GM20431 (cell line): ENCODE measurements at regions not wholly inside any gene's neighbourhood (a gene's known extent, or its start where the extent isn't known, plus 50 kb on each side); places are given as distances from the start of the nearest gene placed in this dataset.

Source experiments
- in situ Hi-C: fragments of 300-500 bp; cut with MseI, MboI; formaldehyde crosslinking; loops from one replicate; pipeline ENCODE4 v1.15.0; 2020; ENCODE audit warnings: low sequenced_read_pairs; ENCODE audit not compliant: unreplicated experiment

DNA sequence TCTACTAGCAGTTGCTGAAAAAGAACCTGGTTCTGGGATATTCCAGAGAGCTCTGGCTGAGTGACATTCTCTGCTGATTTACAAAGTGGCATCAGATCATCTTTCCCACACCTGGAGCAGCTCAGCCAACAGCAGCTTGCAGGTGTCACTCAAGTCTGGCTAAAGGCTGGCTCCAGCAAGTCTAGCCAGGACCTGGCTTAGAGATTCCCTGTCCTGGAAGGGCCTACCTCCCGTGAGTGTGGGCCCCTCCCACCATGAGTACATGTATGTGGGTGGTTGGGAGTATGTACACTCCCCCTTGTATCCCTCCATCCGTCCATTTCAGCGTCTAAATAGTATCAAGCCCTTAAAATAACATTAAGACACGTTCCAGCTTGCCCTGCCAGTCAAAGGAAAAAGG lies 539.3 kb upstream of the ID4 start:
- in situ Hi-C loops: no loop called here

DNA sequence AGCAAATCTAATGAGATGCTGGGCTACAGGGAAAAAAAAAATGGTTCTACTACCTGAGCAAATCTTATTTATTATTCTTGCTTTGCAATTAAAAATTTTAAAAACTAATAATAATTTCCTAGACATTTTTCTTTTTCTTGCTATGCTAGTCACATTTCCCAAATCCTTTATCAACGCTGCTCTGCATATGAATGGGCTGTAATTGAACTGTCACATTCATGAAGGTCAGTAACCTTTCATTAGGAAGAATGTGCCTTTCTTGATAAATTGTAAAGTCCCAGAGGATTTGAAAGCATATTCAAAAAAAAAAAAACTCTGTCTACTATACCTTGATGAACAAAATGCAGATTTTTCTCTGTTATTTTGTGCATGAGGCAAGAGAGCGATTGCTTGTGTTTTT lies 538.7 kb upstream of the ID4 start:
- in situ Hi-C loops: no loop called here

DNA sequence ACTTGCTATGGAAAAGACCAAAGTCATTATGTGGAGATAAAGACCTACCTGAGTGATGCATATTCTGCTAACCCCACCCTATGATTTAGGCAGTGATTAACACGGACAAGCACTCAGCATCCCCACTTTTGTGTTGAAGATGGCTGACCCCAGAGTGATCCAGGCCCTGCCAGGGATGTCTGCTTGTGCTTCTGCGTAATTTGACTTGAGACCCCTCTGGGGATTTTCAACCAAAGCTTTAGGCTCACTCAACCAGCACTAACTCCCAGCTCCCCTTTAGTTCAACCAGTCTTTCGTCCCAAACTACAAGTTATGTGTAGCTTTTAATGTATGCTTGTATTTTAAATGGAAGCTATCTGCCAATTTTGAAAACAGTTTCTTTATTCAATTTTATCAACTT lies 538.0 kb upstream of the ID4 start:
- in situ Hi-C loops: no loop called here

DNA sequence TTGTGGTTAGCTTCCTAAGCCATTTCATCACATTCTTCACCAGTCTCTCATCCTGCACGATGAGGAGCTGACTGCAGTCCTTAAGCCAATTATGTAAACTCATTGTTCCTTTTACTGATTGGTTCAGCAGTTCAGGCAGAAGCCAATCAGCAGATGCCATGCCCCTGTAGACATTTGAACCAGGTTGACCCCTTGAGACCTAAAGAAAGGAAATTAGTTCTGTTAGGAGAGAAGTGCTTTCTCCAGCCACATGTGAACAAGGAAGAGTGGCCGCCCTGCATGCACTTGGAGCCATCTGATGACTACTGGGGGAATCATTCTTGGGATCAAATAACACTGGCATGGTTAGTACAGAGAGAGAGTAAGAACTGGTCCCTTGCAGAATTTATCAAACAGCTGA lies 535.2 kb upstream of the ID4 start:
- in situ Hi-C loops: no loop called here

DNA sequence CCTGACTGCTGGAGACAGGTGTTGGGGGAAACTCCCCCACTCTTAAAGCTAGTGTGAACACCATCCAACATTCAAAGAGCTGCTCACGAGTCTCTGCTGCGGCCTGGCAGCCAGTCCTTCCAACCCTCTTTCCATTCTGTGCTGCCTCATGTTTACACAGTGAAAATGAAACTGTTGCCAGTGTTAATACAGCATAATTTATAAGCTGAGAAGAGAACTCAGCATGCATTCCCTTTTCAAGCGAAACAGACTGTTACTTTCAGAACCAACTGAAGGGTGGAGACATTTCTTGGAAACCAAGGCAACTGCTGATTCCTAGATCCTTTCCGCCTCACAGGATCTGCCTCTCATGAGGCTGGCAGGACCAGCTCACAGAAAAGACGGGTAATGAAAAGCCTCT lies 533.8 kb upstream of the ID4 start:
- in situ Hi-C loops: no loop called here

DNA sequence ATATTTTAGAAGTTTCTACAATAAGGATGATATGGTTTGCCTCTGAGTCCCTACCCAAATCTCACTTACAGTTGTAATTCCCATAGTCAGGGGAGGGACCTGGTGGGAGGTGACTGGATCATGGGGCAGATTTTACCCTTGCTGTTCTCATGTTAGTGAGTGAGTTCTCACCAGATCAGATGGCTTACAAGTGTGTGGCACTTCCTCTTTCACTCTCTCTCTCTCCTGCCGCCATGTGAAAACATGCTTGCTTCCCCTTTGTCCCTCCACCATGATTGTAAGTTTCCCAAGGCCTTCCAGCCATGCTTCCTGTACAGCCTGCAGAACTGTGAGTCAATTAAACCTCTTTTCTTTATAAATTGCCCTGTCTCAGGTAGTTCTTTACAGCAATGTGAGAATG lies 527.5 kb upstream of the ID4 start:
- in situ Hi-C loops: no loop called here

DNA sequence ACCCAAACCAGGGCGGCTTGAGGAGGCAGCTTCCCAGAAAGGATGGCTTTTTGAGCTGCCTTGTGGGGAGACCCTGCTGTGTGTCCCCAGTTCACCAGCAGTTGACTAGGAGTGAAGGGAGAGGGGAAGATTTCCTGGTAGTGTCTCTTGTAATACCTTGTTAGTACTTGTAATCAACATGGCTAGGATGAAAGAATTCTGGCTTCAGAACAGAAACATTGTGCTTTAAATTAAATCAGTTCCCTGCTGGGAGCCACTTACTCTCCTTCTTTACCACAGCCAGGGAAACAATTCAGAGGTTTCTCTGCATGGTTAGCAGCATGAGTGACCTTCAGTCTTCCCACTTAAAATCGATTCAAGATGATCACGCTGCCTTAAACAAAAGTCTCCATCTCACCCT lies 525.4 kb upstream of the ID4 start:
- in situ Hi-C loops: no loop called here

DNA sequence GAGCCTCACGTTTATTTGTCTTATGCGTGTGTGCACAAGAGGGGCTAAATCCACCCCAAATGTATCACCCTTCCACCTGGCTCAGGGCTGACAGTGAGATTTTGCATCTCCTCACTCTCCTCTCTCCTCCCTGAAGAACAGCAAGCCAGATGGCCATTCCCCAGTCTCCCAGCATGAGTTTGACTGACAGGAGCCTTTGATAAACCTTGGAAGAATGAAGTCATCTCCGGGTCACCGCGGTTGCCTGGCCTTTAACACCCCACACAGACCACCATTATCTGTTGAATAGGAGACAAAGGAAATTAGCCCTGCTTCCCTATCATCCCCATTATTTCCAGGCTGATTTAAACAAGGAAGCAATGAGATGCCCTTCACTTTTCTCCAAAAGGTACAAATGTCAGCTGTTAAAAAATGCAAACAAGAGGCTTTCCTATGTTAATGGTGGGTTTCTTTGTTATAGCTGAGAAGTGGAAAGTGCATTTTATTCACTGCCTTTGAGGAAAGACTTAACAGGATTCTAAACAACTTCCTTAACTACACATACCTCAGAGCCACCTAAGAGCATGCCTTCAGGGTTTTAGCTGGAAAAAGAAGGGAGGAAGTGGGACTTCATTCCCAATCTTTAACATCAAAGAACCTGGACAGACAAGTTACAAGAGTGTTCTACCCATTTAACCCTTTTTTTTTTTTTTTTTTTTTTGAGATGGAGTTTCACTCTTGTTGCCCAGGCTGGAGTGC lies 524.8 kb upstream of the ID4 start:
- in situ Hi-C loops: no loop called here

DNA sequence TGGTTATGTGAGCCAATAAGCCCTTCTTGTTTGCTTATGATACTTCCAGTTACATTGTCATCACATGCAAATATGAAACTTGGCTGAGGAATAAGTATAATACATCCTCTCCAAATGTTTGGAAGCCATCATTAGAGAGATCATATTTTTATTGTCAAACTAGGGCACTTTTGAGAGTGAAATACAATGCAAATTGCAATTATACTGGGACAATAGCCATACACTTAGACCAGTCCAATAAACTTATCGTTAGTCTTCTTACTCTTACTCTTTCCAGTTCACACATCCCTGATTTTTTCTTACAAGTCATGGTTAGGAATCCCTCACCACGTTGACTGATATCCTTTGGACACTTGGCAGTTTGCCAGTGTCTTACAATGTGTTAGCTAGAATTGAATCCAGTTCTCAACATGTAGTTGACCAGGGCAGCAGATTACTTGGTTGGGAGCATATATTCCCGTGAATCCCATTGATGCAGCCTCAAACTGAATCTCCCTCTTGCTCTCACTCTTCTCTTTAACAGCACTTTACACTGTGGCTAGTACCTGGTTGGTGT lies 519.7 kb upstream of the ID4 start:
- in situ Hi-C loops: no loop called here

DNA sequence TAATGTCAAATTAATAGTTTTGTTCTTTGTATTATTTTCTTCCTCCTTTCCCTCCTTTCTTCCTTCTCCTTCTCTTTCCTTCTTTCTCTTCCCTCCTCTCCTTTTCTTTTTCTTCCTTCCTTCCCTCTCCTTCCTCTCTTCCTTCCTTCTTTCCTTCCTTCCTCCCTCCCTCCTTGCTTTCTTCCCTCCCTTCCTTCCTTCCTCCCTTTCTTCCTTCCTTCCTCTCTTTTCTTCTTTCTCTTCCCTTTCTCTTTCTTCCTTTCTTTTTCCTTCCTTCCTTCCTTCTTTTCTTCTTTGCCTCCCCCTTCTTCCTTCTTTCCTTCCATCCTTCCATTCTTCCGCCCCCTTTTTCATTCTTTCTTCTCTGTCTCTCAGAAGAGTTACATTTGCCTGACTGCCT lies 518.2 kb upstream of the ID4 start:
- in situ Hi-C loops: no loop called here

DNA sequence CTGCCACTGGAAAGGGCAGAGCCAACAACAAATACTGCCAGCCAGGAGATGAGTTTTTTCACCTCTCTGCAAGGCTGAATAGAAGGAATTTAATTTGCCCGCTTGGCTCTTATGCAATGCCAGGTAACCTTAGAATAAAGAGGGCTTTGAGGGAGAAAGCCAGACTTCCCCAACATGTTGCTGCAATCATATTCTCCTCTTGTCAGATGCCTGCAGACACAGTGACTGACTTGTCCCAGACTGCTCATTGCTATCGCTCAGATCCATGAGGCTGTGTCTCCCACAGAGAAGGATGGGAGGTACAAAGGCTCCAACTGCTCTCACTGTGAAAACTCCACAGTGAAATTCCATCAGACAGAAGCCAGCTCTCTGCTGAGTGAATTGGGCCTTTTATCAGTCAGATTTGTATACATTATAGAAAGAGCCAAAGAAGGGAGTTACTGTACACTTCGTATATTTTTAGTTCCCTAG lies 517.0 kb upstream of the ID4 start:
- in situ Hi-C loops: no loop called here

DNA sequence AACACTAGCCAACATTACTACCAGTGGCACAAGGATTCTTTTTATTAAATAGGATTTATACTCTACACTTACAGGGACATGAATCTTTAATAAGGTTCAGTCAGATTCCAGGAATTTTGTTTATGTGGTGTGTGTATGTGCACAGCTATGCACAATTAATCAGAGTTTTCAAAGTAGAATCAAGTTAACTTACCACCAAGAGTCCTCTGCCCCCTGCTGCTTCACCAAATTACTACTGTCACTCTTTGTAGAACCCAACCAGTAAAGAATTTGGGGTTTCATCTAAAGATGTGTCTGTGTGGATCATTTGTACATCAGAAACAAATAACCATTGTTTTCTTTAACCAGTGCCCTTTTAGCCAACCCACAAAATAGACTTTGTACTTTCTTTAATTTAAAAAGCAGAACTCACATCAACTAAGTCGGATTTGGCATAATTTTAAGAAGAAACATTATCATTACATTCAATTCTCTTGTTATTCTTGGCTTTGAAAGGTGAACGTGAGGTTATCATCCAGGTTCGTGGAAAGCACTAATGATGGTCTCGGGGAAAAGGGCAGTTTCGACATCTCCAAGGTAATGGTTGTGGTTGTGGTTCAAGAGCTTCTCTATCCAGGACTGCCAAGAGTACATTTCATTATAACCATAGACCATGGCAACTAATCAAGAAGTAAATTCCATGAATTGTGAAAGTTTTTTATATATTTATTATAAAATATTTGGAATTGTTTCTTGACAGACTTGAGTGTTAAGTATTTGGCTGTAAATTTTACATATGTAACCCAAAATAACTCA lies 514.3 kb upstream of the ID4 start:
- in situ Hi-C loops: no loop called here

DNA sequence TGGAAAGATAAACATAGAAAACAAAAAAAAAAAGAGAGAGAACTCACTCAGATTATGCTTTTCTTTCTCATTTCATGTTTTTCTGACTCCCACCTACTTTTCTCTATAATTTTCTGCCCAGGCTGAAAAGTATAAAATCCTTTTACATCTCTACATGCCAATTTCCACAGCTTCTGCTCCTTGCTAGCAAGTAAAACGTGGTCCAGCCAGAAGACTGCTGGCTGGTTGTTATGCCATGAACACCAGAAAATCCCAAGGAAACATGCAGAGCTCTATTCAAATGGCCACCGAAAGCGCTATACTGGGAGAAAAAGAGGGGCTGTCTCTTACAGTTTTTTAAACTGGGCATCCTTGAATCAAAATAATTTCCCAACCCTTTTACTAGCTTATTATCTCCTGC lies 512.8 kb upstream of the ID4 start:
- in situ Hi-C loops: no loop called here

DNA sequence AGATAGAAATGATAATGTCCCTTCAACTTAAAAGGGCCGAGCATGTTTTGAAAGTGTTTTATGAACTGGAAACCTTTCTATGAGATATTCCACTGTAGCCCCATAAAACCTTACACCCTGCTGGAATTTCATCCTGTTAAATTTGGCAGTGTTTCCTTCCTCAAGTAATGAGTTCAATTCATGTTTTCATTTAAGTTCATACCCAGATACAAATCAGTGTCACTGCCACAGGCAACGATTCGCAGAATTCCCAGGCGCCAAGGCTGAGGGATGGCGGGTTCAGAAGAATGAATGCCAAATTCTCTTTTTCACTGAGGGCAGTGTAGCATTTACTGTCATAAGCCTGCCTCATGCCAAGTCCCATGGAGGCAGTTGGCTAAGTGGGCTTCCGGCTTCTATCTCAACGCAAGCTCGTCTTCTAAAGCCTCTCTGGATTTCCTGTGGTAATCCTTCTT lies 511.8 kb upstream of the ID4 start:
- in situ Hi-C loops: no loop called here

DNA sequence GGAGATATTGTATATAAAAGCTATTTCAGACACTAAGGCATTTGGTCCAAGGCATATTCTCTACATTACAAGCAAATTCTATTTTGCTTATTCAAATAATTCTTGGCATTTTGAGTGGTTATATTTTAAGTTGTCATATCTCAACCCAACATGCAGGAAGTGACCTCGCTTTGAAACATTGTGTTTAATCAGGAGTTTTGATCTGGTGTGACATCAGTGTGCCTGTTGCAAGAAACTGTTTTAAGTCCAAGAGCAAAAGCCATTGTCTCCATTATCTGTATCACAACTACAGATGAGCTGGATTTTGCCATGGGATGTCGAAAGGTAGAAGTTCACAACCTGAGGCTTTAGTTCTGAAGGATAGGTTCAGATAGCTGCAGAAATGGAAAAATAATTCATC lies 509.9 kb upstream of the ID4 start:
- in situ Hi-C loops: no loop called here

DNA sequence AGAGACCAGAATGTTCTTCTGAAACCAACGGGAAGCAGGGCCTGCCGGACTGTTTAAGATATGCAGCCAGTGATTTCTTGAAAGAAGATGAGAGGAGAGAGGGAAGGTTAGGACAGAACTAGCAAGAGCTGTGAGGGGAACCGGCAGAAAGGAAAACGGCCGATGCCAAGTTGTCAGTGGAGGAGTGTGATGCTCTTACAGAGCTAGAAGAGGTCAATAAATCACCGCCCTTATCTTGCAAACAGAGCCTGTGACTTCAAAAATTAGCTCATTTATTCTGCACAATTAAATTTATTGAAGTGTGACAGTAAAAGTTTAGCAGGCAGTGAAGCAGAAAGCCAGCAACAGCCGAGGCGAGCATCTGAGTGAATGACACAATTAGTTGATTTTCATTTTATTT lies 509.5 kb upstream of the ID4 start:
- in situ Hi-C loops: no loop called here

DNA sequence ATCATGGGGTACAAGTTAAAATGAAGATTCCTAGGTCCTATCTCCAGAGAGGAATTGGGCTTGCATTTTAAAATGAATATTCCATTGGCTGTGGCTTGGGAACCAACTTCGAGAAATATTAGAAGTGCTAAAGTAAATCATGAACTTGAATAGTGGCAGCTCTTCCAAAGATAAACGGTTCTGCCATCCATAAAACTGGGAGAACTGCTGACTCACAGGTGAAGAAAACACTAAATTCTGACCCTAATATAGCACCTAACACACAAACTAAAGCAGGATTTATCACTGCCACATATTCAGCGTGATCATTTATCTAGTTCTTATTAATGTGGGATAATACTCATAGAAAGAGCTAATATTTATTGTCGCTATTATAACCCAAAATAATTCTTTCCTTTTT lies 508.1 kb upstream of the ID4 start:
- in situ Hi-C loops: no loop called here

DNA sequence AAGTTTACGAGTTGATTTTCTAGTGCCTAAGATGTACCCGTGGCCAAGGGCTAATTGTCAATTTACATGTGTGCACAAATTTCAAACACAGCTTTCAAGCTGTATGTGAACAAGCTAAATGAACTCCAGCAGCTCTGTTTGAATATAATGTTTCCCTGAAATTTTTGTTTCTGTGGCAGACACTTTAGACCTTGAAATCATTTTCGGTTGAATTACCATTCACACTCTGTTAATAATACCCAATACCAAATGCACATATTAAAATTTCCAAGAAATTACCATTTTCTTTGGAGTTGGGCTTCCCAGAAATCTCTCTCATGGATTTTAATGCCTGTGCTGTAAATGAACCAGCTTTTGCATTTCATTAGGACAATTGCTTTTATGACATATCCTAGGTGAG lies 506.1 kb upstream of the ID4 start:
- in situ Hi-C loops: no loop called here

DNA sequence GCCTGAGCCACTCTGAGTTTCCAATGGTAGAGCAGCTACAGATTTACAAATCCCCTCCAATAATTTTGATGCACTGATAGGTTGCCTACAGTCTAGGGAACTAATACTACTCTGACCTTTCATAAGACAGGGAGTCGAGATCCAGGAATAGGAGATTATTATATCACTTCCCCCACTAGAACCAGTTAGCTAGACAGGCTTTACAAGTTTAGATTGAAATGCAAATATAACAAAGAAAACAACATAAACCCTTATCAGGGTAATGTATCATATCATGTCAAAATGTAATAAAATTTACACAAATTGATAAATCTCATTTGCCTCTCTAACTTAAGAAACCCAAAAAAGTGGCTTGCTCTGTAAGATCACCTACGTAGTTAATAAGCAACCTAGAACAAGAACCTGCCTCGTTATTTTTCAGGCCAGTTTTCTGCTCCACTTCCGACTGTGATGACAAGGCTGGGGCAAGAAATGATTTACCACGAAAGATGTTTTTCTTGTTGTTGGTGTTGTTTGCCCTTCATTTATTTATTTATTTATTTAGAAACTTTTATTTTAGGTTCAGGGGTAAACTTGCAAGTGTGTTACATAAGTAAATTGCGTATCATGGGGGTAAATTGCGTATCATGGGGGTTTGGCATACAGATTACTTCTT lies 504.2 kb upstream of the ID4 start:
- in situ Hi-C loops: no loop called here

DNA sequence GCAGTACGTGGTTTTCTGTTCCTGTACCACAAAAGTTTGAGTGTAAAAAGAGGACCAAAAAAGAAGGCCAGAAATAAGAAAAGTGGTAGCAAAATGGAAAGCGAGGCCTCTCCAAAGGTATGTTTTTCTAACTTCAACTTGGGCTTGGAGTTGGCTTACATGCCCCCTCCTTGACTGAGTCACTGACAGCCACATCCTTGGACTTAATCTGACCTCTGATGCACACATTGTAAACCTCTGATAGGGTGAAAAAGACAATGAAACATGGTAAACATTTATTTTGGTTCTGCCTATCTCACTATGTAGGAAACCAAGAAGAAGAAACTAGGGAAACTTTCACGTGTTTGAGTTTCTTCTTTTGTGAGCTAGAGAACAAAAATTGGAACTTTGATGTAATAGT lies 503.2 kb upstream of the ID4 start:
- in situ Hi-C loops: no loop called here

DNA sequence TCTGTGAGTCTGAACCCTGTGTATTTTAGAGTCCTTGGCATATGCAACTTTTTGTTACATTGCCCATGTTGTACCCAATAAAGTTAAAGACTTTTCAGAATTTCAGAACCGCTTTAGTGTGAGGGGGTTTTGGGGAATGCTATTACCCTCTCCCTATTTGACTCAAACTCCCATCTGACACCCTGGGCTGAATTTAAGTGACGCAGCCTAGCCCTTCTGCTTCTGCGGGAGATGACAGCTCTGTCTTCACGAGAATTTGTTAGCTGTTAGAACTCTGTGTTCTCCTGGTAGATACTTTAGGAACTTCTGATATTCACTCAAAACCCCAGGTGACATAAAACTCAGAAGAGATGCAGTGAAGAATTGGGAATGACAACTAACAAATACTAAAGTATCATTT lies 500.6 kb upstream of the ID4 start:
- in situ Hi-C loops: no loop called here
